Renal cortical epithelial cell (primary cell): ENCODE measurements at regions not wholly inside any gene's neighbourhood (a gene's known extent, or its start where the extent isn't known, plus 50 kb on each side); places are given as distances from the start of the nearest gene placed in this dataset.
"Not testable (repeated sequence)": the region's sequence is repeated elsewhere in the genome, so short reads cannot be mapped to it uniquely, and the experiment has no call there.

ENCODE experiments used
- DNase-seq: peaks from one replicate; pipeline ENCODE4 v3.0.0-alpha.2; 2011; ENCODE audit warnings: low read depth

GRCh38 chr6:11961923-11962322 is 50.2 kb upstream of the HIVEP1 start:
- DNase-seq: no peak

GRCh38 chr6:11960909-11961779 is 51.0 kb upstream of the HIVEP1 start:
- DNase-seq: no peak

GRCh38 chr6:11956781-11957180 is 55.3 kb upstream of the HIVEP1 start:
- no peak for DNase-seq

GRCh38 chr6:11953641-11954040 is 58.5 kb upstream of the HIVEP1 start:
- DNase-seq: no peak

- no peak for DNase-seq
Observed at GRCh38 chr6:11952316-11952715, 59.8 kb upstream of the HIVEP1 start.

- DNase-seq: no peak
Observed at GRCh38 chr6:11951868-11952267, 60.2 kb upstream of the HIVEP1 start.

GRCh38 chr6:11950109-11950508 is 62.0 kb upstream of the HIVEP1 start:
- DNase-seq: no peak

GRCh38 chr6:11947575-11947974 is 64.5 kb upstream of the HIVEP1 start:
- no peak for DNase-seq

GRCh38 chr6:11947063-11947462 is 65.0 kb upstream of the HIVEP1 start:
- DNase-seq: no peak

GRCh38 chr6:11944111-11944510 is 68.0 kb upstream of the HIVEP1 start:
- DNase-seq: peak; percentile 75

GRCh38 chr6:11943060-11943459 is 69.1 kb upstream of the HIVEP1 start:
- no peak for DNase-seq

- no peak for DNase-seq
Observed at GRCh38 chr6:11942185-11942864, 69.8 kb upstream of the HIVEP1 start.

GRCh38 chr6:11940532-11941166 is 71.5 kb upstream of the HIVEP1 start:
- DNase-seq: not testable (repeated sequence)

GRCh38 chr6:11938285-11938890 is 73.7 kb upstream of the HIVEP1 start:
- DNase-seq: peak; percentile 34

GRCh38 chr6:11934638-11935037 is 77.5 kb upstream of the HIVEP1 start:
- no peak for DNase-seq

- not testable (repeated sequence) for DNase-seq
Observed at GRCh38 chr6:11932892-11933291, 79.2 kb upstream of the HIVEP1 start.

- DNase-seq: no peak
Observed at GRCh38 chr6:11931296-11932035, 80.6 kb upstream of the HIVEP1 start.

GRCh38 chr6:11930834-11931233 is 81.3 kb upstream of the HIVEP1 start:
- DNase-seq: not testable (repeated sequence)

- DNase-seq: no peak
Observed at GRCh38 chr6:11930240-11930639, 81.9 kb upstream of the HIVEP1 start.

- DNase-seq: no peak
Observed at GRCh38 chr6:11929241-11929835, 82.8 kb upstream of the HIVEP1 start.
